ENCODE measurements at regions not wholly inside any gene's neighbourhood (a gene's known extent, or its start where the extent isn't known, plus 50 kb on each side); places are given as distances from the start of the nearest gene placed in this dataset.

DNA sequence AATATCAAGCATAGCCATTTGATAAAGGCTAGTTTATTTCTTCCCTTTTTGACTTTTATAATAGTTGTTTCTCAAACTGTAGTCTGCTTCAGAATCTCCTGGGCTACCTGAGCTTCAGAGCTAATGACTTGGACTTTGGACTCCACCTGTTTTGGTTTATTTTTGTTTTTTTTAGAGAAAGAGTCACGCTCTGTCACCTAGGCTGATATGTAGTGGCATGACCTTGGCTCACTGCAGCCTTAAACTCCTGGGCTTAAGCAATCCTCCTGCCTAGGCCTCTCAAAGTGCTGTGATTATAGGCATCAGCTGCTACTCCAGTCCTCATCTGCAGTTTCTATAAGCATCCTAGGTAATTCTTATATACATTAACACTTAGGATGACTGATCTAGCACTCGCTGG, 90.5 kb downstream of the DDIT4L start:
- TF ChIP-seq, protein P1, sequence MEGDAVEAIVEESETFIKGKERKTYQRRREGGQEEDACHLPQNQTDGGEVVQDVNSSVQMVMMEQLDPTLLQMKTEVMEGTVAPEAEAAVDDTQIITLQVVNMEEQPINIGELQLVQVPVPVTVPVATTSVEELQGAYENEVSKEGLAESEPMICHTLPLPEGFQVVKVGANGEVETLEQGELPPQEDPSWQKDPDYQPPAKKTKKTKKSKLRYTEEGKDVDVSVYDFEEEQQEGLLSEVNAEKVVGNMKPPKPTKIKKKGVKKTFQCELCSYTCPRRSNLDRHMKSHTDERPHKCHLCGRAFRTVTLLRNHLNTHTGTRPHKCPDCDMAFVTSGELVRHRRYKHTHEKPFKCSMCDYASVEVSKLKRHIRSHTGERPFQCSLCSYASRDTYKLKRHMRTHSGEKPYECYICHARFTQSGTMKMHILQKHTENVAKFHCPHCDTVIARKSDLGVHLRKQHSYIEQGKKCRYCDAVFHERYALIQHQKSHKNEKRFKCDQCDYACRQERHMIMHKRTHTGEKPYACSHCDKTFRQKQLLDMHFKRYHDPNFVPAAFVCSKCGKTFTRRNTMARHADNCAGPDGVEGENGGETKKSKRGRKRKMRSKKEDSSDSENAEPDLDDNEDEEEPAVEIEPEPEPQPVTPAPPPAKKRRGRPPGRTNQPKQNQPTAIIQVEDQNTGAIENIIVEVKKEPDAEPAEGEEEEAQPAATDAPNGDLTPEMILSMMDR (IDR thresholded peaks at IDR 0.05; ENCODE audit: low read length) = no peak
- TF ChIP-seq EZH2 (IDR thresholded peaks at IDR 0.05; ENCODE audit: borderline replicate concordance, low read length) = no peak
